ENCODE measurements at regions not wholly inside any gene's neighbourhood (a gene's known extent, or its start where the extent isn't known, plus 50 kb on each side); places are given as distances from the start of the nearest gene placed in this dataset.

GRCh38 chr4:12958436-12958835, 525.7 kb downstream of the RAB28 start:
- no peaks in the 10 kb centered on the region for H3K4me1 ChIP-seq
- no peaks in the 10 kb centered on the region for H3K27me3 ChIP-seq (replicated peaks in 1 of 7)
- no peak overlapping the region for H3K4me3 ChIP-seq
- no peak overlapping the region for H3K27ac ChIP-seq
- no peak for DNase-seq
- intact Hi-C loops (cut with DNase I; ENCODE audit: low total_unique reads) = no loop called here
- H3K36me3 ChIP-seq = no peaks in the 10 kb centered on the region
- TF ChIP-seq POLR2AphosphoS5 (IDR thresholded peaks at IDR 0.05) (no peak), POLR2A (IDR thresholded peaks at IDR 0.05) (no peak)
- TF ChIP-seq, protein P1, sequence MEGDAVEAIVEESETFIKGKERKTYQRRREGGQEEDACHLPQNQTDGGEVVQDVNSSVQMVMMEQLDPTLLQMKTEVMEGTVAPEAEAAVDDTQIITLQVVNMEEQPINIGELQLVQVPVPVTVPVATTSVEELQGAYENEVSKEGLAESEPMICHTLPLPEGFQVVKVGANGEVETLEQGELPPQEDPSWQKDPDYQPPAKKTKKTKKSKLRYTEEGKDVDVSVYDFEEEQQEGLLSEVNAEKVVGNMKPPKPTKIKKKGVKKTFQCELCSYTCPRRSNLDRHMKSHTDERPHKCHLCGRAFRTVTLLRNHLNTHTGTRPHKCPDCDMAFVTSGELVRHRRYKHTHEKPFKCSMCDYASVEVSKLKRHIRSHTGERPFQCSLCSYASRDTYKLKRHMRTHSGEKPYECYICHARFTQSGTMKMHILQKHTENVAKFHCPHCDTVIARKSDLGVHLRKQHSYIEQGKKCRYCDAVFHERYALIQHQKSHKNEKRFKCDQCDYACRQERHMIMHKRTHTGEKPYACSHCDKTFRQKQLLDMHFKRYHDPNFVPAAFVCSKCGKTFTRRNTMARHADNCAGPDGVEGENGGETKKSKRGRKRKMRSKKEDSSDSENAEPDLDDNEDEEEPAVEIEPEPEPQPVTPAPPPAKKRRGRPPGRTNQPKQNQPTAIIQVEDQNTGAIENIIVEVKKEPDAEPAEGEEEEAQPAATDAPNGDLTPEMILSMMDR (IDR thresholded peaks at IDR 0.05 in 8 of 11, conservative IDR thresholded peaks at IDR 0.05 in 3 of 11) = no peak
- H3K9me3 ChIP-seq = no peaks in the 10 kb centered on the region

- Histone ChIP-seq H3K4me1 (no peaks in the 10 kb centered on the region), H3K27me3 (replicated peaks in 1 of 7) (no peaks in the 10 kb centered on the region), H3K9me3 (no peaks in the 10 kb centered on the region), H3K27ac (no peak overlapping the region), H3K4me3 (no peak overlapping the region), H3K36me3 (no peaks in the 10 kb centered on the region)
- DNase-seq = no peak
- WGBS, 5 donors = 86 to 95% (median 88%) methylated on average over 3 of the region's 3 CpGs
- TF ChIP-seq POLR2AphosphoS5 (IDR thresholded peaks at IDR 0.05) (no peak), POLR2A (IDR thresholded peaks at IDR 0.05) (no peak)
- TF ChIP-seq, protein P1 (IDR thresholded peaks at IDR 0.05 in 8 of 11, conservative IDR thresholded peaks at IDR 0.05 in 3 of 11) = no peak
- intact Hi-C loops (cut with DNase I; ENCODE audit: low total_unique reads) = no loop called here
These were observed 527.0 kb downstream of the RAB28 start for GRCh38 chr4:12957108-12957507.

DNA sequence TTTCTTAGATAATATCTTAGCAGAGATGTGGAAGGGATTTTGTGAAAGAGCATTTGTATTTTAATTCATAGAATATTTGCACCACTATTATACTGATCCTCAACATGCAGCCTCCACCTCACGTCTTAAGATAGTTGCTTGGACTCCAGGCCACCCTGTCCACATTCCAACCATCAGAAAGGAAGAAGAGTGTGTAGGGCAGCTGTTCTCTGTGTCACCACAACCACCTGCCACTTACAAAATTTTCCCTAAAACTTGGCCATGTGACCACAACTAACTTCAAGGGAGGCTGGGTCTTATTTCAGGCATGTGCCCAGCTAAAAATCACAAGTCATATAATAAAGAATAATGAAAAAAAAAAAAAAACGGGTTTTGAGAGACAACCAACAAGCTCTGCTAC, 528.1 kb downstream of the RAB28 start:
- Histone ChIP-seq H3K27me3 (replicated peaks in 1 of 7) (no peaks in the 10 kb centered on the region), H3K9me3 (no peaks in the 10 kb centered on the region), H3K27ac (no peak overlapping the region), H3K4me1 (no peaks in the 10 kb centered on the region), H3K4me3 (no peak overlapping the region), H3K36me3 (no peaks in the 10 kb centered on the region)
- WGBS, 5 donors = 63 to 86% (median 68%) methylated on average over 2 of the region's 2 CpGs
- intact Hi-C loops (cut with DNase I; ENCODE audit: low total_unique reads) = no loop called here
- TF ChIP-seq, protein P1 (IDR thresholded peaks at IDR 0.05 in 8 of 11, conservative IDR thresholded peaks at IDR 0.05 in 3 of 11) = no peak
- no peak for TF ChIP-seq POLR2AphosphoS5 (IDR thresholded peaks at IDR 0.05)
- TF ChIP-seq POLR2A (IDR thresholded peaks at IDR 0.05) = no peak
- DNase-seq = no peak

DNA sequence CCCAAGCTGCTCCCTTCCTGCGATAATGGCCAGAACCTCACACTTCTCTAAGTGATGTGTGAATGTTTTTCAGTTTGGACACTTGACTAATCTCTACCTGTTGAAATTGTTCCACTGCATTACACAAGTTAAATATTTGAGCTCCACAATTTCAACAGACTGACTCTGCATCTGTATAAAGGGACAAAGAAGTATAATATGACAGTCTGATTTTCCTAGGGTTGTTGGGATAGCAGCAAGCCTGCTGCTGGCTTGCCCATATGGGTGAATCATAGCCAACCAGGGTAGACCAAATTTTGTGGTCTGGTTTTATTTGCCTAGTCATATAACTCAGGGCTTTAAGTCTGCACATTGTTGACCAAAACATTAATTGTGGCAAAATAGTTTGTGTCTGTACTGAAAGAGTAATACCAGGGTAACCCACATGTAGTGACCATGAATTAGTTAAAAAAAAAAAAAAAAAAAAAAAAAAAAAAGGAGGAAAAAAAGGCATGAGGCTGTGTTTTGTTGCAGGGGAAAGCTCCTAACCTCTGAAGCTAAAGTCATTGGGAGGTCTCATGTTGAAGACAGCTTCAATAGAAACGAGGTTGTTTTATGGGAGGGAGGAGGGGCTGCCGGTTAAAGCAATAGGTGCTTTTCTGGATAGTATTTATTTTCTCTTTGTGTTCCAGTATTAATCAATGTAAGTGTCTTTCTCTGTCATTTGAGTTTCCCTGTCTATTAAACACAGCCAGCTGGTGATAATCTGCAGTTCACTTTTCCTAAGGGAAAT, 534.2 kb downstream of the RAB28 start:
- Histone ChIP-seq H3K36me3 (no peaks in the 10 kb centered on the region), H3K27me3 (replicated peaks in 1 of 7) (no peaks in the 10 kb centered on the region), H3K9me3 (no peaks in the 10 kb centered on the region), H3K4me1 (no peaks in the 10 kb centered on the region), H3K4me3 (no peak overlapping the region), H3K27ac (no peak overlapping the region)
- intact Hi-C loops (cut with DNase I; ENCODE audit: low total_unique reads) = no loop called here
- 56 to 66% (median 63%) methylated on average over 3 of the region's 3 CpGs for WGBS, 5 donors
- no peak for DNase-seq
- TF ChIP-seq, protein P1 (IDR thresholded peaks at IDR 0.05 in 8 of 11, conservative IDR thresholded peaks at IDR 0.05 in 3 of 11) = no peak
- TF ChIP-seq POLR2A (IDR thresholded peaks at IDR 0.05) = no peak
- no peak for TF ChIP-seq POLR2AphosphoS5 (IDR thresholded peaks at IDR 0.05)
